Osteoblast (primary cell): ENCODE measurements at regions not wholly inside any gene's neighbourhood (a gene's known extent, or its start where the extent isn't known, plus 50 kb on each side); places are given as distances from the start of the nearest gene placed in this dataset.

ENCODE experiments used
- DNase-seq: peaks from one replicate; pipeline ENCODE4 v3.0.0; 2011; ENCODE audit warnings: low spot score, mixed read lengths; ENCODE audit not compliant: insufficient read length; ENCODE audit errors: missing footprints
- H2AFZ ChIP-seq: 2 replicates; pipeline ENCODE4 v1.6.0; 2011; ENCODE audit warnings: mild to moderate bottlenecking, low read length
- H3K27ac ChIP-seq: 2 replicates; pipeline ENCODE4 v1.5.1; 2011; ENCODE audit warnings: mild to moderate bottlenecking, low read depth, low read length, moderate library complexity
- H3K27me3 ChIP-seq: 2 replicates; pipeline ENCODE4 v1.6.0; 2012; ENCODE audit warnings: mild to moderate bottlenecking, control low read depth, inconsistent platforms, low read length, moderate library complexity; ENCODE audit not compliant: insufficient read depth
- H3K36me3 ChIP-seq: 2 replicates; pipeline ENCODE4 v1.5.1; 2011; ENCODE audit warnings: mild to moderate bottlenecking, low read length, control low read depth, moderate library complexity; ENCODE audit not compliant: insufficient read depth
- H3K4me1 ChIP-seq: 2 replicates; pipeline ENCODE4 v1.5.1; 2011; ENCODE audit warnings: mild to moderate bottlenecking, low read length, control low read depth, moderate library complexity; ENCODE audit not compliant: insufficient read depth
- H3K4me2 ChIP-seq: 2 replicates; pipeline ENCODE4 v1.6.0; 2011; ENCODE audit warnings: mild to moderate bottlenecking, low read length; ENCODE audit not compliant: insufficient read depth
- H3K4me3 ChIP-seq: fragments of 200-600 bp; sonication (generic); 3 replicates; pipeline ENCODE4 v1.5.1; 2012; ENCODE audit warnings: mild to moderate bottlenecking, low read length, inconsistent platforms; ENCODE audit not compliant: insufficient read depth
- H3K79me2 ChIP-seq: 2 replicates; pipeline ENCODE4 v1.6.0; 2012; ENCODE audit warnings: mild to moderate bottlenecking, low read length, control low read depth, inconsistent platforms; ENCODE audit not compliant: insufficient read depth
- H3K9me3 ChIP-seq: 2 replicates; pipeline ENCODE4 v1.5.1; 2011; ENCODE audit warnings: low read depth, low read length, control low read depth
- H4K20me1 ChIP-seq: 2 replicates; pipeline ENCODE4 v1.6.0; 2012; ENCODE audit warnings: mild to moderate bottlenecking, low read length, control low read depth; ENCODE audit not compliant: insufficient read depth
- TF ChIP-seq, protein P1 (sequence below): IDR thresholded peaks from 2 replicates; pipeline ENCODE4 v1.5.1; 2011; ENCODE audit warnings: mild to moderate bottlenecking, low read depth, low read length, moderate library complexity; ENCODE audit errors: extremely low read depth

DNA sequence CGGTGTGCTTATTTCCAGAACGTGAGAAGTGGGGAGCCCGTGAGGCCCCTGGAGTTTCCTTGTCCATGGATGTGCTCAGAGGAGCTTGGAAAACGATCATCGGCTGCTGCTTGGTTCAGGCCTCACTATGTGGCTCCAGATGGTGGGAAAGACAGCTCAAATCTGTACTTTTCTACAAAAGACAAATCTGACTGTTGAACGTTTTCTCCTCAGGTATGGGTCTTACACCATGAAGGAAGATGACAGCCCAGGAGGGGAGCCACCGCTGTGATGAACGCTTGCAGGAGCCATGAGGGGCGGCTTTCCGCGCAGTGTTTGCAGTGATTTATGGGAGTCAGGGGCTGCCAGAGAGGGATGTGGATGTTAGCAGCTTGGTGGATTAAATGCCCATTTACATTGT is 109.4 kb upstream of the E2F8 start:
- no peaks in the 10 kb centered on the region for H3K36me3 ChIP-seq
- no peak overlapping the region for H2AFZ ChIP-seq
- H3K4me1 ChIP-seq = peaks cover 10% of the 10 kb centered on the region
- H3K4me3 ChIP-seq = no peak overlapping the region
- no peak overlapping the region for H3K27ac ChIP-seq
- no peak overlapping the region for H3K4me2 ChIP-seq
- TF ChIP-seq, protein P1, sequence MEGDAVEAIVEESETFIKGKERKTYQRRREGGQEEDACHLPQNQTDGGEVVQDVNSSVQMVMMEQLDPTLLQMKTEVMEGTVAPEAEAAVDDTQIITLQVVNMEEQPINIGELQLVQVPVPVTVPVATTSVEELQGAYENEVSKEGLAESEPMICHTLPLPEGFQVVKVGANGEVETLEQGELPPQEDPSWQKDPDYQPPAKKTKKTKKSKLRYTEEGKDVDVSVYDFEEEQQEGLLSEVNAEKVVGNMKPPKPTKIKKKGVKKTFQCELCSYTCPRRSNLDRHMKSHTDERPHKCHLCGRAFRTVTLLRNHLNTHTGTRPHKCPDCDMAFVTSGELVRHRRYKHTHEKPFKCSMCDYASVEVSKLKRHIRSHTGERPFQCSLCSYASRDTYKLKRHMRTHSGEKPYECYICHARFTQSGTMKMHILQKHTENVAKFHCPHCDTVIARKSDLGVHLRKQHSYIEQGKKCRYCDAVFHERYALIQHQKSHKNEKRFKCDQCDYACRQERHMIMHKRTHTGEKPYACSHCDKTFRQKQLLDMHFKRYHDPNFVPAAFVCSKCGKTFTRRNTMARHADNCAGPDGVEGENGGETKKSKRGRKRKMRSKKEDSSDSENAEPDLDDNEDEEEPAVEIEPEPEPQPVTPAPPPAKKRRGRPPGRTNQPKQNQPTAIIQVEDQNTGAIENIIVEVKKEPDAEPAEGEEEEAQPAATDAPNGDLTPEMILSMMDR = no peak
- no peaks in the 10 kb centered on the region for H4K20me1 ChIP-seq
- H3K9me3 ChIP-seq = no peaks in the 10 kb centered on the region
- peak; percentile 58 for DNase-seq
- H3K27me3 ChIP-seq = peaks cover 14% of the 10 kb centered on the region
- H3K79me2 ChIP-seq = no peaks in the 10 kb centered on the region

DNA sequence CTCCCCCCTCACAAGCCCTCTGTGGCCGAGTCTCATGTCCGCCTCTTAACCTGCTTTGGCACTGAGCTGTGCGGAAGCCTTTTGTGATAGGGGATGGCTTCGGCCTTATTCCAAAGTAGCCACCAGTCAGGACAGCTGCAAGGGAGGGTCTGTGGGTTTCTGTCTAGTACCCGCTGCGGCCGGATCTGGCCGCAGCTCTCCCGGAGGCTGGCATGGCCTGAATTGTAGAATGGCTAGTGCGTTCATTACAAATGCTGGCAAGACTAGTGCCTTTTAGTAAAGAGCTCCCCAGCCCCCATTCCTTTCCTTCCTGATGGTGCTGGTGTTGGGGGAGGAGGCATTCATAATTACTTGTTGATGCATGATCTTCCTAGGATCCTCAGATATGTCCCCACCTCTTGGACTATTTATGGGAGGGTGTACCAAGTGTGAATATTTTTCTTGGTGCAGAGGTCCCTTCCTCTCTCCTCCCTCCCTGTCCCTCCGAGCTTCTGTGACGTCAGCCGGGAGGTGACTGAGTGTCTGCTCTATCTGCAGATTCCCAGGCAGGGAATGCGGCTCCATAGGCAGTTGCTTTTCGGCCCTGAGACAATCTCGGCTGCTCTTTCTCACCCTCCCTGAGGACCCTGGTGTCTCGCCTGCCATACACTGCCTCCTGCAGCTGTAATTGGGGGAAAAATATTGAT is 108.7 kb upstream of the E2F8 start:
- H3K27ac ChIP-seq = no peak overlapping the region
- H3K27me3 ChIP-seq = peaks cover 21% of the 10 kb centered on the region
- no peak for DNase-seq

DNA sequence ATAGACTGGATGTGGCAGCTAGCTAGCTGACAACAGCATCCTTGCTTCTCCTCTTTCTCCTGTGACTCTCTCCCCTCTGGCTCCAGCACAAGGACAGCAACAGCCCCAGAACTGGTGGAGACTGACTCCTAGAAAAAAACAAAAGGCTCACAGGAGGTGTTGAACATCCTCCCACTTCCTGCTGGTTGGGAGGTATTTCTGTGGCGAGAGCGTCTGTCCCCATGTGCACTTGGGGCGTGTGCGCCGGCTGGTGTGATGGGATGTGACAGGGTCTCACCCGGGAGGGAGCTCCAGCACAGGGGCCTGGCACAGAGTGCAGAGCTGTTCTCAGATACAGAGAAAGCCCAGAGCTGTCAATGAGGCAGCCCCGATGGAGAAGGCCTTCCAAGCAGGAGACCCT is 107.2 kb upstream of the E2F8 start:
- no peak overlapping the region for H2AFZ ChIP-seq
- H3K4me2 ChIP-seq = no peak overlapping the region
- TF ChIP-seq, protein P1 = no peak
- peak; percentile 63 for DNase-seq
- H3K4me3 ChIP-seq = no peak overlapping the region
- H3K27ac ChIP-seq = no peak overlapping the region
- H3K27me3 ChIP-seq = peaks cover 33% of the 10 kb centered on the region
- peaks cover 12% of the 10 kb centered on the region for H3K4me1 ChIP-seq
- no peaks in the 10 kb centered on the region for H3K79me2 ChIP-seq
- no peaks in the 10 kb centered on the region for H4K20me1 ChIP-seq
- H3K36me3 ChIP-seq = no peaks in the 10 kb centered on the region
- H3K9me3 ChIP-seq = no peaks in the 10 kb centered on the region

More for the DNA sequence above, 108.7 kb upstream of the E2F8 start:
- Histone ChIP-seq H2AFZ (no peak overlapping the region), H3K4me1 (peaks cover 12% of the 10 kb centered on the region), H4K20me1 (no peaks in the 10 kb centered on the region), H3K4me3 (no peak overlapping the region), H3K36me3 (no peaks in the 10 kb centered on the region), H3K9me3 (no peaks in the 10 kb centered on the region), H3K4me2 (no peak overlapping the region), H3K79me2 (no peaks in the 10 kb centered on the region)
- TF ChIP-seq, protein P1 = no peak

DNA sequence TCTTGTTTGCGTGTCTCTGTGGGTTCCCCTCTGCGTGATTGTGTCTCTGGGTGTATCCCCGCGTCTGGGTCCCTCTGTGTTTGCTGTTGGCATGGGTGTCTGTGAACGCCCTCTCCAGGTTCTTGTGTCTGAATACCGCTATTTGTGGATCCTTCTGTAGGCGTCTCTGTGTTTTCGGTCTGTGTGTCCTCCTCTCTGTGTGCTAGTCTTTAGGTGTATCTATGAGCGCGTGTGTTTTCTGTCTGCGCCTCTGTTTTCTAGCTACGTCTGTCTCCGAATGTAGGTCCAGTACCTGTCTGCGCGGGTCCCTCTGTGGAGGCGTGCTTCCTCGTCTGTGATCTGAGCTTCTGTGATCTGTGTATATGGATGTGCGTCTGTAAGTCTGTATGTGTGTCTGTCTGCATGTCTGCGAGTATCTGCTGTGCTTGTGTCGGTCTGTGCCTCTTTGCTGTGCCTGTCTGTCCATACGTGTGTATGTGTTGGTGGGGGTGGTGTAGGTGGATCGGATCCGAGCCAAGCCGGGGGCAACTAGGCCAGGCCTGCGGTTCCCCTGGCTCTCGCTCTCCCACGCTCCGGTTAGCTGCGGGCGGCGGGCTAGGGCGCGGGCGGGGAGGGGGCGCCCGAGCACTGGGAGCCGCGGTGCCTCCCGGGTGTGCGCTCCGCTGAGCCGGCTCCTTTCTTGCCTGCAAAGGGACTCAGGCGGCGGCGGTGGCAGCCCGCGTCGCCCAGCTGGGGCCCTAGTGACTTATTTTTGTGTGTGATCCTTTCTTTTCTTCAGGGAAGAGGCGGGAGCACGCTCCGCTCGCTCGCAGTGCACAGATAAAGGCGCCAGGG is 105.3 kb upstream of the E2F8 start:
- Histone ChIP-seq H2AFZ (peak overlapping the region; percentile 90), H3K27me3 (peaks cover 51% of the 10 kb centered on the region), H3K4me2 (peak overlapping the region; percentile 94), H3K4me3 (peak overlapping the region; percentile 79), H3K9me3 (no peaks in the 10 kb centered on the region), H3K4me1 (peaks cover 12% of the 10 kb centered on the region), H3K36me3 (no peaks in the 10 kb centered on the region), H3K79me2 (no peaks in the 10 kb centered on the region), H3K27ac (peak overlapping the region; percentile 31), H4K20me1 (no peaks in the 10 kb centered on the region)
- TF ChIP-seq, protein P1 = no peak
- peak; percentile 90 for DNase-seq
